H1 (cell line): ENCODE measurements at regions not wholly inside any gene's neighbourhood (a gene's known extent, or its start where the extent isn't known, plus 50 kb on each side); places are given as distances from the start of the nearest gene placed in this dataset.

Experiments used
- TF ChIP-seq, protein P1 (sequence below), 3 experiments: IDR thresholded peaks; 1 replicate in 2 of 3; 2 replicates in 1 of 3; pipeline versions ENCODE4 v1.5.1 to v1.6.1; 2011; ENCODE audit warnings: low read length in 3 of 3, mild to moderate bottlenecking in 3 of 3, inconsistent platforms in 2 of 3, low read depth in 1 of 3, moderate library complexity in 1 of 3; ENCODE audit not compliant: insufficient read depth in 1 of 3; ENCODE audit errors: control extremely low read depth in 1 of 3

DNA sequence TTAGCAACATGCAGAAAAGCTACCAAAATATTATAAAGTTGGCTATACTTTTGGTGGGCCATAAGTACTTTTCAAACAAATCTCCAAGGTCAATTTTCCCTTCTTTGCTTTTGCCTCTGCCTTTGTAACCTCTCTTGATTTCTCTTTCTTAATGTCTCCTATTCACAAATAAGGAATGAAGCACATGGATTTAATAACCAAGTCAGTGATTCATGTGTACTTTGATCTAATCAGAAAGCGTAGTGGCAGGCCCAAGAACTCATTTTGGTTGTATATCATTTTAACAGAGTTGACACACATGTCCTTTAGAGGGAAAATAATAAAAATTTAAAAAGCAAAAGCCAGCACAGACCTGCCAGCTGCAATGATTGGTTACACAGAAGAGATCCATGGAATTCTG, 93.7 kb downstream of the FZD1 start (continued):
- TF ChIP-seq, protein P1, sequence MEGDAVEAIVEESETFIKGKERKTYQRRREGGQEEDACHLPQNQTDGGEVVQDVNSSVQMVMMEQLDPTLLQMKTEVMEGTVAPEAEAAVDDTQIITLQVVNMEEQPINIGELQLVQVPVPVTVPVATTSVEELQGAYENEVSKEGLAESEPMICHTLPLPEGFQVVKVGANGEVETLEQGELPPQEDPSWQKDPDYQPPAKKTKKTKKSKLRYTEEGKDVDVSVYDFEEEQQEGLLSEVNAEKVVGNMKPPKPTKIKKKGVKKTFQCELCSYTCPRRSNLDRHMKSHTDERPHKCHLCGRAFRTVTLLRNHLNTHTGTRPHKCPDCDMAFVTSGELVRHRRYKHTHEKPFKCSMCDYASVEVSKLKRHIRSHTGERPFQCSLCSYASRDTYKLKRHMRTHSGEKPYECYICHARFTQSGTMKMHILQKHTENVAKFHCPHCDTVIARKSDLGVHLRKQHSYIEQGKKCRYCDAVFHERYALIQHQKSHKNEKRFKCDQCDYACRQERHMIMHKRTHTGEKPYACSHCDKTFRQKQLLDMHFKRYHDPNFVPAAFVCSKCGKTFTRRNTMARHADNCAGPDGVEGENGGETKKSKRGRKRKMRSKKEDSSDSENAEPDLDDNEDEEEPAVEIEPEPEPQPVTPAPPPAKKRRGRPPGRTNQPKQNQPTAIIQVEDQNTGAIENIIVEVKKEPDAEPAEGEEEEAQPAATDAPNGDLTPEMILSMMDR (IDR thresholded peaks at IDR 0.05; ENCODE audit: control extremely low read depth in 1 of 3, insufficient read depth in 1 of 3, low read depth in 1 of 3, low read length in 3 of 3): no peak
